Testis (tissue), 2 donors: ENCODE measurements at regions not wholly inside any gene's neighbourhood (a gene's known extent, or its start where the extent isn't known, plus 50 kb on each side); places are given as distances from the start of the nearest gene placed in this dataset.
A peak's percentile ranks its signal among the peaks of the same experiment; 100 is the strongest.

Experiments
- DNase-seq: peaks from one replicate; pipeline ENCODE4 v3.0.0-alpha.2; 2019
- H3K27ac ChIP-seq, 2 donors: fragments of 200-600 bp; sonication (generic); one replicate each; pipeline ENCODE4 v1.5.1; 2019
- H3K27me3 ChIP-seq: fragments of 200-600 bp; sonication (generic); one replicate; pipeline ENCODE4 v1.5.1; 2019
- H3K36me3 ChIP-seq: fragments of 200-600 bp; sonication (generic); one replicate; pipeline ENCODE4 v1.5.1; 2017; ENCODE audit warnings: low read depth; ENCODE audit errors: missing control alignments
- H3K4me1 ChIP-seq: fragments of 200-600 bp; sonication (generic); one replicate; pipeline ENCODE4 v1.5.1; 2019
- H3K4me3 ChIP-seq, 2 donors: fragments of 200-600 bp; sonication (generic); one replicate each; pipeline ENCODE4 v1.5.1; 2017 to 2019
- H3K9me3 ChIP-seq: fragments of 200-600 bp; sonication (generic); one replicate; pipeline ENCODE4 v1.5.1; 2017
- CTCF ChIP-seq, 3 experiments: fragments of 450-650 bp in 2 of 3; fragments of 200-600 bp in 1 of 3; sonication (generic) in 1 of 3; IDR thresholded peaks; one replicate each; pipeline ENCODE4 v1.5.1; 2016 to 2019; ENCODE audit warnings: antibody characterized with exemption in 3 of 3, mild to moderate bottlenecking in 2 of 3, moderate library complexity in 1 of 3
- POLR2A ChIP-seq: fragments of 450-650 bp; IDR thresholded peaks from one replicate; pipeline ENCODE4 v1.6.1; 2017; ENCODE audit warnings: antibody characterized with exemption, mild to moderate bottlenecking, moderate library complexity
- WGBS, 2 donors: methylation state at CpG; one replicate each; pipeline ENCODE4 v1.1.5; 2018; 5-methylcytosine and 5-hydroxymethylcytosine counted together
- intact Hi-C: fragments of 100-400 bp; cut with DNase I; formaldehyde crosslinking; loops from one replicate; pipeline ENCODE4 v1.15.1; 2023; ENCODE audit warnings: low total_unique reads

DNA sequence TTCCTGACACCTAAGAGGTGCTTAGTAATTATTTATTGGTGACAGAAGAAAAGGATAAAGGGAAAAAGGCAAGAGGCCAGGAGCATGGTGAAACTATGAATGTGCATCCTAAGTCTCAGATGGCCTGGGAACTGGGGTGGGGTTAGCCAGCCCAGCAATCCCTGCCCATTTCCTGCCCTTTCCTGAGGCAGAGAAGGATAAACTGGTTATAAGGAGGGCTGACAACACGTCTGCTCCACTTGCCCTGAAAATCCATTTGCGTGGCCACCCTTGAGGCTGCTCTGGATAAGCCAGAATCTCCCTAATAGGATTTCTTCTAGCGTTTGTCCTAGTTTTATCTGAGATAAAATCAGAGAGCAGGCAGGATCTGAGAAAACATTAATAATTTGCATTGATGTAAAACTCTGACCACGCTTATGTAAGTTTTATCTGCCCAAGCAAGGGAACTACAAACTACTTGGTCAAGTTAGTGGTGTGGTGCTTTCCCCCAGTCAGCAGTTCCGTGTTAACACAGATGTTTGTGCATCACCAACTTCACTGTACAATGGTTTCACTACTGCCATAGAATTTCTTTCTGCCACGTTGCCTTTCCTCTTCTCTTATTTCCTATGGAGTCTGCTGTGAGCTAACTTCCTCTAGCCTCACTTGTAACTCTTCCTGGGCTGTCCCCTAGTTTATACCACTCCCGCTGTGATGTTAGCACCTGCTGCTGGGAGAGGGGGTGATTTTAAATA lies 392.7 kb downstream of the RPS29 start:
- no peak for TF ChIP-seq POLR2A
- no peak for TF ChIP-seq CTCF (IDR thresholded peaks at IDR 0.05)
- DNase-seq = no peak
- Histone ChIP-seq H3K27ac (no peak overlapping the region), H3K4me1 (no peaks in the 10 kb centered on the region), H3K4me3 (no peak overlapping the region), H3K9me3 (no peaks in the 10 kb centered on the region), H3K27me3 (no peaks in the 10 kb centered on the region), H3K36me3 (no peaks in the 10 kb centered on the region)
- 78 to 85% methylated on average over 7 of the region's 7 CpGs for WGBS, 2 donors
- intact Hi-C loops = no loop called here

GRCh38 chr14:49191380-49191779 lies 394.8 kb downstream of the RPS29 start:
- Histone ChIP-seq H3K9me3 (no peaks in the 10 kb centered on the region), H3K27me3 (no peaks in the 10 kb centered on the region), H3K4me1 (no peaks in the 10 kb centered on the region), H3K36me3 (no peaks in the 10 kb centered on the region), H3K4me3 (no peak overlapping the region), H3K27ac (no peak overlapping the region)
- TF ChIP-seq POLR2A (no peak), CTCF (IDR thresholded peaks at IDR 0.05) (no peak)
- intact Hi-C loops = no loop called here
- 75 to 80% methylated on average over 5 of the region's 5 CpGs for whole genome bisulfite sequencing, 2 donors
- no peak for DNase-seq

DNA sequence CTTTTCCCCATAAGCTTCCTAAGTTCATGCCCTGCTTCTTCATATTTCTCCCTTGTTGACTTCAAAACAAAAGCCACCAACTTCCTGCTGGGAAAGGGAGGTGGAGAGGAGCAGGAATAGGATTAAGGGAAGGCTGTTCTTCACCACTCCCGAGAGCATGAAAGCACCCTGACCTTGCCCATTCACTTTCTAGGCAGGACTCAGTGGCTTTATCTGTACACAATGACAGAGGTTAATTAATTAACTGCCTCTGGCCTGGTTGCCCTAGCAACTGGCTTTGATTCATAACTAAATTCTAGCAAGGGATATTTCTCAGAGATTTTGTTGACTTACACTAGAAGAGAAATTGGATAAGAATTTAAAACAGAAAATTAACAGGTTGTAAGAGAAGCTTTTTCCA lies 396.8 kb downstream of the RPS29 start:
- intact Hi-C loops = no loop called here
- DNase-seq = no peak
- Histone ChIP-seq H3K27me3 (no peaks in the 10 kb centered on the region), H3K9me3 (no peaks in the 10 kb centered on the region), H3K4me3 (no peak overlapping the region), H3K27ac (no peak overlapping the region), H3K4me1 (no peaks in the 10 kb centered on the region), H3K36me3 (no peaks in the 10 kb centered on the region)
- 37 to 45% methylated on average over 1 of the region's 1 CpG for WGBS, 2 donors
- TF ChIP-seq CTCF (IDR thresholded peaks at IDR 0.05) = no peak
- TF ChIP-seq POLR2A = no peak

DNA sequence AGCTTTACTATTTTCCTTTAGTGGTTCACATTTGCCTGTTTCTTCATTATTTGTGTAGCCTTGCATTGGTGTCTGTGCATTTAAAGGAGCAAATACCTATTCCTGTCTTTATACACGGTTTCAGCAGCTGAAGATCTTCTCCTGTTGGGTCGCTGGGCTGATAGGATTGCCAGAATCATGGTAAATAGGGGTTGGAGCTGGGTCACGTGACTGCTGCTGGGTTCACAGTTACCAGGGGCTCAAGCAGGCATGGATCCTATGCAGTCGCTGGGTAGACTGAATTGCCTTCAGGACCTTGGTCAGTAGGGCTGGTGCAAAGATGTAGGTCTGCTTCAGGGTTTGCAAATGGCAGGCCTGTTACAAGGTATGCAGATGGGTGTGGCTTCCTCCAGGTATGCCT lies 398.4 kb downstream of the RPS29 start:
- Histone ChIP-seq H3K9me3 (no peaks in the 10 kb centered on the region), H3K4me3 (no peak overlapping the region), H3K27ac (no peak overlapping the region), H3K36me3 (no peaks in the 10 kb centered on the region), H3K4me1 (no peaks in the 10 kb centered on the region), H3K27me3 (no peaks in the 10 kb centered on the region)
- TF ChIP-seq CTCF (IDR thresholded peaks at IDR 0.05) (no peak), POLR2A (no peak)
- intact Hi-C loops = no loop called here
- no peak for DNase-seq
- WGBS, 2 donors = 77 to 90% methylated on average over 4 of the region's 4 CpGs

DNA sequence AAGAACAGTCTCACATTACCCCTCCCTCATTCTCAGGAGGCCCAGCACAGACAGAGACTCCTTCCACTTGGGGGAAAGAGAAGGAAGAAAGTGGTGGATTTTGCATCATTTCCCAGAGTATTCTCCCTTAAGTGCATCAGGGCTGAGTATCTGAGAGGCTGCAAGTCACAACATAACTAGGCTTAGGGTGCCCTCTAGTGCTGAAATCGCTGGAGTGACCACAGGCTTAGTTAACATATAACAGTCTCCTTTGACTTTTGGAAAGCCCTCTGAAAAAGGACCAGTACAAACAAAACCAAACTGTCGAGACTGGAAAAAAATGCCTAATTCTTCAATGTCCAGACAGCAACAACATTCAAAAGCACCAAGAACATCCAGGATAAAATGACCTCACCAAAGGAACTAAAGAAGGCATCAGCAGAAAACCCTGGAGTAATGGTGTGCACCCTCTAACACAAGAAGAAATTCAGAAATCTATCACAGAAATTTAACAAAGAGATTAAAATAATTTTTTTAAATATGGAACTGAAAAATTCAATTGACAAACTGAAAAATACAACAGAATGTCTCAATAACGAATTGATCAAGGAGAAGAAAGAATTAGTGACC lies 412.3 kb downstream of the RPS29 start:
- H3K27ac ChIP-seq = no peak overlapping the region
- intact Hi-C loops = no loop called here

More for the DNA sequence above, 412.3 kb downstream of the RPS29 start:
- Histone ChIP-seq H3K4me1 (no peaks in the 10 kb centered on the region), H3K9me3 (no peaks in the 10 kb centered on the region), H3K4me3 (no peak overlapping the region), H3K36me3 (no peaks in the 10 kb centered on the region), H3K27me3 (no peaks in the 10 kb centered on the region)
- 22 to 49% methylated on average over 3 of the region's 3 CpGs for WGBS, 2 donors
- DNase-seq = peak; percentile 88
- TF ChIP-seq CTCF (IDR thresholded peaks at IDR 0.05) (peak in 1 of 3 experiments; percentile 25), POLR2A (no peak)
